Stomach (tissue), 8 donors: ENCODE measurements at regions not wholly inside any gene's neighbourhood (a gene's known extent, or its start where the extent isn't known, plus 50 kb on each side); places are given as distances from the start of the nearest gene placed in this dataset.

Experiments used
- DNase-seq, 2 donors: peaks; one replicate each; pipeline versions ENCODE4 v3.0.0 to v3.0.0-alpha.2; 2013 to 2019
- H3K27ac ChIP-seq, 5 donors: fragments of 200-600 bp in 4 of 5; sonication (generic) in 4 of 5; one replicate each; pipeline ENCODE4 v1.5.1; 2013 to 2019; ENCODE audit warnings: mild to moderate bottlenecking in 1 of 5, moderate library complexity in 1 of 5
- H3K27me3 ChIP-seq, 3 donors: fragments of 200-600 bp; sonication (generic); one replicate each; pipeline ENCODE4 v1.5.1; 2017 to 2019; ENCODE audit warnings: mixed run types in 1 of 3
- H3K36me3 ChIP-seq, 4 donors: fragments of 200-600 bp; sonication (generic); 1 replicate in 3 of 4; 2 replicates in 1 of 4; pipeline ENCODE4 v1.5.1; 2016 to 2019
- H3K4me1 ChIP-seq, 4 donors: fragments of 200-600 bp; sonication (generic); one replicate each; pipeline ENCODE4 v1.5.1; 2016 to 2019
- H3K4me3 ChIP-seq, 4 donors: fragments of 200-600 bp; sonication (generic) in 3 of 4; one replicate each; pipeline ENCODE4 v1.5.1; 2016 to 2019; ENCODE audit warnings: mild to moderate bottlenecking in 1 of 4
- H3K9me3 ChIP-seq, 4 donors: fragments of 200-600 bp; sonication (generic); one replicate each; pipeline ENCODE4 v1.5.1; 2016 to 2019
- EP300 ChIP-seq: sonication (generic); formaldehyde crosslinking; IDR thresholded peaks from one replicate; pipeline ENCODE4 v1.6.1; 2017; ENCODE audit warnings: antibody characterized with exemption
- POLR2A ChIP-seq, 4 donors: fragments of 450-650 bp; IDR thresholded peaks; one replicate each; pipeline ENCODE4 v1.6.1; 2016; ENCODE audit warnings: antibody characterized with exemption in 4 of 4, control low read depth in 2 of 4, mild to moderate bottlenecking in 1 of 4, moderate library complexity in 1 of 4
- POLR2AphosphoS5 ChIP-seq, 3 donors: sonication (generic); formaldehyde crosslinking; IDR thresholded peaks; one replicate each; pipeline ENCODE4 v1.6.1; 2016; ENCODE audit warnings: antibody characterized with exemption in 3 of 3
- WGBS, 5 donors: extraction: QIAGEN DNeasy Blood & Tissue Kit in 3 of 5; methylation state at CpG; one replicate each; pipeline versions ENCODE4 v1.1.5 to v1.1.7; 2013 to 2018; 5-methylcytosine and 5-hydroxymethylcytosine counted together
- intact Hi-C: fragments of 100-400 bp; cut with DNase I; formaldehyde crosslinking; loops from one replicate; pipeline ENCODE4 v1.15.1; 2023; ENCODE audit warnings: low total_unique reads
- TF ChIP-seq, protein P1 (sequence below), 7 experiments: fragments of 450-650 bp in 4 of 7; fragments of 200-600 bp in 3 of 7; sonication (generic) in 3 of 7; IDR thresholded peaks; one replicate each; pipeline ENCODE4 v1.5.1; 2016 to 2019; ENCODE audit warnings: antibody characterized with exemption in 7 of 7, control low read depth in 2 of 7, mild to moderate bottlenecking in 1 of 7
- donor health status: healthy with polysubstance abuse.
- donor health status: Bipolar disorder and iron deficiency.
- donor health status: healthy.

DNA sequence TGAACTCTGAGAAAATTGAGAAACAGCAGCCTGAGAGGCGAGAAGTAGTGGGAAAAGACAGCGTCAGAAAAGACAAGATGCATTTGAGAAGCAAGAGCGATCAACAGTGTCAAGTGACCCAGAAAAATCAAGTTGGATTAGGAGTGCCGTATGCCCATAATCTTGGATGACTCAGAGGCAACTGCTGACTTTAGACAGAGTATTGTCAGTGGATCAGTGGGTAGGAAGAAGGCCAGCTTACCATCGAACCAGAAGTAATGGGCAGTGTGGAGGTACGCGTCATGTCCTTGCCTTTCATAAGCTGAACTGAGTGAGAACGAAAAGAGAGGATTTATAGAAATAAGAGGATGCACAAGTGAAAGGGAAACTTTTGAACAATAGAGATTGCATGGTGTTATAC, 151.0 kb upstream of the NAV3 start:
- Histone ChIP-seq H3K36me3 (no peaks in the 10 kb centered on the region), H3K27ac (no peak overlapping the region), H3K27me3 (no peaks in the 10 kb centered on the region), H3K4me3 (no peak overlapping the region), H3K9me3 (no peaks in the 10 kb centered on the region), H3K4me1 (no peaks in the 10 kb centered on the region)
- 91 to 95% (median 94%) methylated on average over 8 of the region's 8 CpGs for WGBS, 5 donors
- no peak for DNase-seq
- intact Hi-C loops = loop anchor here (10.0 kb wide), 1 partner anchor 525 kb away; no protein-coding TSS in a partner anchor
- TF ChIP-seq POLR2AphosphoS5 (IDR thresholded peaks at IDR 0.05) = no peak
- TF ChIP-seq, protein P1, sequence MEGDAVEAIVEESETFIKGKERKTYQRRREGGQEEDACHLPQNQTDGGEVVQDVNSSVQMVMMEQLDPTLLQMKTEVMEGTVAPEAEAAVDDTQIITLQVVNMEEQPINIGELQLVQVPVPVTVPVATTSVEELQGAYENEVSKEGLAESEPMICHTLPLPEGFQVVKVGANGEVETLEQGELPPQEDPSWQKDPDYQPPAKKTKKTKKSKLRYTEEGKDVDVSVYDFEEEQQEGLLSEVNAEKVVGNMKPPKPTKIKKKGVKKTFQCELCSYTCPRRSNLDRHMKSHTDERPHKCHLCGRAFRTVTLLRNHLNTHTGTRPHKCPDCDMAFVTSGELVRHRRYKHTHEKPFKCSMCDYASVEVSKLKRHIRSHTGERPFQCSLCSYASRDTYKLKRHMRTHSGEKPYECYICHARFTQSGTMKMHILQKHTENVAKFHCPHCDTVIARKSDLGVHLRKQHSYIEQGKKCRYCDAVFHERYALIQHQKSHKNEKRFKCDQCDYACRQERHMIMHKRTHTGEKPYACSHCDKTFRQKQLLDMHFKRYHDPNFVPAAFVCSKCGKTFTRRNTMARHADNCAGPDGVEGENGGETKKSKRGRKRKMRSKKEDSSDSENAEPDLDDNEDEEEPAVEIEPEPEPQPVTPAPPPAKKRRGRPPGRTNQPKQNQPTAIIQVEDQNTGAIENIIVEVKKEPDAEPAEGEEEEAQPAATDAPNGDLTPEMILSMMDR (IDR thresholded peaks at IDR 0.05) = no peak
- no peak for TF ChIP-seq EP300
- TF ChIP-seq POLR2A (IDR thresholded peaks at IDR 0.05) = no peak

GRCh38 chr12:77678621-77679020, 152.1 kb upstream of the NAV3 start:
- Histone ChIP-seq H3K27ac (no peak overlapping the region), H3K9me3 (no peaks in the 10 kb centered on the region), H3K4me3 (no peak overlapping the region), H3K27me3 (no peaks in the 10 kb centered on the region), H3K4me1 (no peaks in the 10 kb centered on the region), H3K36me3 (no peaks in the 10 kb centered on the region)
- no peak for TF ChIP-seq POLR2A (IDR thresholded peaks at IDR 0.05)
- 48 to 88% (median 67%) methylated on average over 1 of the region's 1 CpG for WGBS, 5 donors
- DNase-seq = no peak
- intact Hi-C loops = no loop called here

- TF ChIP-seq EP300 (no peak), POLR2AphosphoS5 (IDR thresholded peaks at IDR 0.05) (no peak), POLR2A (IDR thresholded peaks at IDR 0.05) (no peak)
- TF ChIP-seq, protein P1 (IDR thresholded peaks at IDR 0.05) = no peak
- WGBS, 5 donors = 87 to 95% (median 95%) methylated on average over 5 to 6 of the region's 6 CpGs
These were observed 163.6 kb upstream of the NAV3 start for GRCh38 chr12:77667101-77667500.

GRCh38 chr12:77648716-77649115, 182.0 kb upstream of the NAV3 start:
- DNase-seq = no peak
- Histone ChIP-seq H3K4me1 (no peaks in the 10 kb centered on the region), H3K27ac (no peak overlapping the region), H3K9me3 (no peaks in the 10 kb centered on the region), H3K4me3 (no peak overlapping the region), H3K36me3 (no peaks in the 10 kb centered on the region), H3K27me3 (no peaks in the 10 kb centered on the region)
- TF ChIP-seq POLR2AphosphoS5 (IDR thresholded peaks at IDR 0.05) (no peak), POLR2A (IDR thresholded peaks at IDR 0.05) (no peak), EP300 (no peak)
- TF ChIP-seq, protein P1 (IDR thresholded peaks at IDR 0.05) = no peak
- intact Hi-C loops = no loop called here

More at GRCh38 chr12:77667101-77667500, 163.6 kb upstream of the NAV3 start:
- H3K36me3 ChIP-seq = no peaks in the 10 kb centered on the region
- no peak overlapping the region for H3K27ac ChIP-seq
- intact Hi-C loops = no loop called here
- no peak overlapping the region for H3K4me3 ChIP-seq
- no peaks in the 10 kb centered on the region for H3K4me1 ChIP-seq
- H3K9me3 ChIP-seq = peaks cover 0 to 7% (median 0%) of the 10 kb centered on the region in 4 donors
- H3K27me3 ChIP-seq = no peaks in the 10 kb centered on the region
- DNase-seq = no peak

GRCh38 chr12:77645966-77646598, 184.6 kb upstream of the NAV3 start:
- Histone ChIP-seq H3K4me3 (no peak overlapping the region), H3K36me3 (no peaks in the 10 kb centered on the region), H3K27ac (no peak overlapping the region), H3K9me3 (no peaks in the 10 kb centered on the region), H3K27me3 (no peaks in the 10 kb centered on the region), H3K4me1 (no peaks in the 10 kb centered on the region)
- intact Hi-C loops = no loop called here
- TF ChIP-seq, protein P1 (IDR thresholded peaks at IDR 0.05) = no peak
- no peak for TF ChIP-seq POLR2AphosphoS5 (IDR thresholded peaks at IDR 0.05)
- no peak for TF ChIP-seq POLR2A (IDR thresholded peaks at IDR 0.05)
- no peak for TF ChIP-seq EP300
- DNase-seq = no peak
- WGBS, 5 donors = 77 to 82% (median 80%) methylated on average over 5 of the region's 5 CpGs
